HepG2 (cell line): ENCODE measurements at regions not wholly inside any gene's neighbourhood (a gene's known extent, or its start where the extent isn't known, plus 50 kb on each side); places are given as distances from the start of the nearest gene placed in this dataset.

ENCODE experiments used
- KLF9 ChIP-seq: IDR thresholded peaks from 2 replicates; pipeline ENCODE4 v1.6.1; 2016; ENCODE audit warnings: low read depth
- NFIC ChIP-seq: IDR thresholded peaks from 2 replicates; pipeline ENCODE4 v1.6.1; 2012; ENCODE audit warnings: mild to moderate bottlenecking, low read length, inconsistent platforms
- NFYC ChIP-seq: IDR thresholded peaks from 2 replicates; pipeline ENCODE4 v1.6.1; 2016; ENCODE audit warnings: missing genetic modification reagents, missing compliant biosample characterization
- NR3C1 ChIP-seq: sonication (generic); formaldehyde crosslinking; IDR thresholded peaks from 2 replicates; pipeline ENCODE4 v1.4.0; 2020; ENCODE audit warnings: missing genetic modification reagents
- SMAD3 ChIP-seq: sonication (generic); formaldehyde crosslinking; IDR thresholded peaks from 2 replicates; pipeline ENCODE4 v1.4.0; 2020; ENCODE audit warnings: missing genetic modification reagents
- SYNCRIP ChIP-seq: fragments of 200-400 bp; formaldehyde crosslinking; IDR thresholded peaks from 2 replicates; pipeline ENCODE4 v1.6.1; 2018; ENCODE audit warnings: mild to moderate bottlenecking, low read depth, low read length; ENCODE audit not compliant: insufficient read depth
- ZC3H13 ChIP-seq: sonication (generic); formaldehyde crosslinking; IDR thresholded peaks from 2 replicates; pipeline ENCODE4 v1.8.1; 2023; ENCODE audit warnings: mild to moderate bottlenecking, missing genetic modification reagents, moderate library complexity
- ZFY ChIP-seq: sonication (generic); formaldehyde crosslinking; IDR thresholded peaks from 2 replicates; pipeline ENCODE4 v1.4.0; 2020; ENCODE audit warnings: missing genetic modification reagents
- ZNF558 ChIP-seq: sonication (generic); formaldehyde crosslinking; IDR thresholded peaks from 2 replicates; pipeline ENCODE4 v1.9.0; 2022; ENCODE audit warnings: mild to moderate bottlenecking, missing genetic modification reagents, borderline replicate concordance
- ZNF782 ChIP-seq: sonication (generic); formaldehyde crosslinking; IDR thresholded peaks from 2 replicates; pipeline ENCODE4 v1.4.0; 2020; ENCODE audit warnings: missing genetic modification reagents, mild to moderate bottlenecking, borderline replicate concordance
- ZSCAN31 ChIP-seq: sonication (generic); formaldehyde crosslinking; IDR thresholded peaks from 2 replicates; pipeline ENCODE4 v1.5.0; 2020; ENCODE audit warnings: low read depth, mild to moderate bottlenecking, missing genetic modification reagents
- TF ChIP-seq, protein P1 (sequence below): IDR thresholded peaks from 2 replicates; pipeline ENCODE4 v1.6.1; 2016; ENCODE audit warnings: mild to moderate bottlenecking, missing biosample characterization, missing genetic modification reagents
- TF ChIP-seq, protein P2 (sequence below): sonication (generic); formaldehyde crosslinking; IDR thresholded peaks from 2 replicates; pipeline ENCODE4 v1.8.0; 2022; ENCODE audit warnings: mild to moderate bottlenecking, missing genetic modification reagents, moderate library complexity
- TF ChIP-seq, protein P3 (sequence below): sonication (generic); formaldehyde crosslinking; IDR thresholded peaks from one replicate; pipeline ENCODE4 v1.5.1; 2020; ENCODE audit warnings: mild to moderate bottlenecking, missing genetic modification reagents; ENCODE audit errors: not compliant biosample characterization
- TF ChIP-seq, protein P4 (sequence below): sonication (generic); formaldehyde crosslinking; IDR thresholded peaks from 2 replicates; pipeline ENCODE4 v1.4.0; 2020; ENCODE audit warnings: missing genetic modification reagents
- TF ChIP-seq, protein P5 (sequence below): sonication (generic); formaldehyde crosslinking; IDR thresholded peaks from 2 replicates; pipeline ENCODE4 v1.4.0; 2020; ENCODE audit warnings: mild to moderate bottlenecking, missing genetic modification reagents

DNA sequence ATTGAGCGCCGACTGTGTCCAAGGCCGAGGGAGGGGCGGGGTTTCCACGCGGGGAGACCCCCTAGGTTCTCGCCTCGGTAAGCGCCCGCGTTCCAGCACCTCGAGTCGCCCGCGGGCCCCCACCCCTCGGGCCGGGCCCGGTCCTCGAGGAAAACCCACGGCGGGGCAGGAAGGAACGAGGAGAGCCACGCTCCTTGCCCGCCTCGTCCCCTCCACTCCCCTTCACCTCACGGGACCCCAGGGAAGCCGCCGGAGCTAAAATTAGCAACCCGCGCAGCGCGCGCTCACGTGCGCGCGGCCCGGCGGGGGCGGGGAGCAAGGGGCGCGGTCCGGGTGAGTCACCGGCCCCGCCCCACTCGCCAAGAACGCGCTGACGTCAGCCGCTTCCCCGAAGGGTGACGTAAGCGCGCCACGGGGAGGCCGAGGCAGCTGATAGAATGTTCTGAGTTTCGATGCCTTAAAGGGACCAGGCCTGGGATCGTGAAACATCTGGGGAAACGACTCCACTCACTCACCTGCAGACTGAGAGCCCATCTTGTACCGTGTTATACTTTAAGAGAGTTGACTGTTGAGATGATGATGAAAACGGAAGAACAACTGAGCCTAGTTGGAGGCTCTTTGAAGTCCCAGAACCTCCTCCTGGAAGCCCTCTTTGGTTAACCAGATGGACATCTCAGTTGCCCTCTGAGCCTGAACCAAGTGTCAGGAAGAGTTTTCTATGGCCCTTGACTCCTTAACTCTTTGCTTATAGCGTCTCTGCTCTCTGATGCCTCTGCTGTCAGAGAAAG lies 49.7 kb upstream of the ATF3 start (continued):
- no peak for TF ChIP-seq ZC3H13 (CRISPR knock-in tag)
- TF ChIP-seq, protein P1, sequence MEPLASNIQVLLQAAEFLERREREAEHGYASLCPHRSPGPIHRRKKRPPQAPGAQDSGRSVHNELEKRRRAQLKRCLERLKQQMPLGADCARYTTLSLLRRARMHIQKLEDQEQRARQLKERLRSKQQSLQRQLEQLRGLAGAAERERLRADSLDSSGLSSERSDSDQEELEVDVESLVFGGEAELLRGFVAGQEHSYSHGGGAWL (CRISPR knock-in tag): 0 out of 2 replicates have a peak, but pooled peaks have one; percentile 35
- TF ChIP-seq, protein P2, sequence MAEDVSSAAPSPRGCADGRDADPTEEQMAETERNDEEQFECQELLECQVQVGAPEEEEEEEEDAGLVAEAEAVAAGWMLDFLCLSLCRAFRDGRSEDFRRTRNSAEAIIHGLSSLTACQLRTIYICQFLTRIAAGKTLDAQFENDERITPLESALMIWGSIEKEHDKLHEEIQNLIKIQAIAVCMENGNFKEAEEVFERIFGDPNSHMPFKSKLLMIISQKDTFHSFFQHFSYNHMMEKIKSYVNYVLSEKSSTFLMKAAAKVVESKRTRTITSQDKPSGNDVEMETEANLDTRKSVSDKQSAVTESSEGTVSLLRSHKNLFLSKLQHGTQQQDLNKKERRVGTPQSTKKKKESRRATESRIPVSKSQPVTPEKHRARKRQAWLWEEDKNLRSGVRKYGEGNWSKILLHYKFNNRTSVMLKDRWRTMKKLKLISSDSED (CRISPR knock-in tag): no peak
- peak; percentile 49 for TF ChIP-seq ZFY (CRISPR knock-in tag)
- TF ChIP-seq KLF9: no peak
- TF ChIP-seq, protein P3, sequence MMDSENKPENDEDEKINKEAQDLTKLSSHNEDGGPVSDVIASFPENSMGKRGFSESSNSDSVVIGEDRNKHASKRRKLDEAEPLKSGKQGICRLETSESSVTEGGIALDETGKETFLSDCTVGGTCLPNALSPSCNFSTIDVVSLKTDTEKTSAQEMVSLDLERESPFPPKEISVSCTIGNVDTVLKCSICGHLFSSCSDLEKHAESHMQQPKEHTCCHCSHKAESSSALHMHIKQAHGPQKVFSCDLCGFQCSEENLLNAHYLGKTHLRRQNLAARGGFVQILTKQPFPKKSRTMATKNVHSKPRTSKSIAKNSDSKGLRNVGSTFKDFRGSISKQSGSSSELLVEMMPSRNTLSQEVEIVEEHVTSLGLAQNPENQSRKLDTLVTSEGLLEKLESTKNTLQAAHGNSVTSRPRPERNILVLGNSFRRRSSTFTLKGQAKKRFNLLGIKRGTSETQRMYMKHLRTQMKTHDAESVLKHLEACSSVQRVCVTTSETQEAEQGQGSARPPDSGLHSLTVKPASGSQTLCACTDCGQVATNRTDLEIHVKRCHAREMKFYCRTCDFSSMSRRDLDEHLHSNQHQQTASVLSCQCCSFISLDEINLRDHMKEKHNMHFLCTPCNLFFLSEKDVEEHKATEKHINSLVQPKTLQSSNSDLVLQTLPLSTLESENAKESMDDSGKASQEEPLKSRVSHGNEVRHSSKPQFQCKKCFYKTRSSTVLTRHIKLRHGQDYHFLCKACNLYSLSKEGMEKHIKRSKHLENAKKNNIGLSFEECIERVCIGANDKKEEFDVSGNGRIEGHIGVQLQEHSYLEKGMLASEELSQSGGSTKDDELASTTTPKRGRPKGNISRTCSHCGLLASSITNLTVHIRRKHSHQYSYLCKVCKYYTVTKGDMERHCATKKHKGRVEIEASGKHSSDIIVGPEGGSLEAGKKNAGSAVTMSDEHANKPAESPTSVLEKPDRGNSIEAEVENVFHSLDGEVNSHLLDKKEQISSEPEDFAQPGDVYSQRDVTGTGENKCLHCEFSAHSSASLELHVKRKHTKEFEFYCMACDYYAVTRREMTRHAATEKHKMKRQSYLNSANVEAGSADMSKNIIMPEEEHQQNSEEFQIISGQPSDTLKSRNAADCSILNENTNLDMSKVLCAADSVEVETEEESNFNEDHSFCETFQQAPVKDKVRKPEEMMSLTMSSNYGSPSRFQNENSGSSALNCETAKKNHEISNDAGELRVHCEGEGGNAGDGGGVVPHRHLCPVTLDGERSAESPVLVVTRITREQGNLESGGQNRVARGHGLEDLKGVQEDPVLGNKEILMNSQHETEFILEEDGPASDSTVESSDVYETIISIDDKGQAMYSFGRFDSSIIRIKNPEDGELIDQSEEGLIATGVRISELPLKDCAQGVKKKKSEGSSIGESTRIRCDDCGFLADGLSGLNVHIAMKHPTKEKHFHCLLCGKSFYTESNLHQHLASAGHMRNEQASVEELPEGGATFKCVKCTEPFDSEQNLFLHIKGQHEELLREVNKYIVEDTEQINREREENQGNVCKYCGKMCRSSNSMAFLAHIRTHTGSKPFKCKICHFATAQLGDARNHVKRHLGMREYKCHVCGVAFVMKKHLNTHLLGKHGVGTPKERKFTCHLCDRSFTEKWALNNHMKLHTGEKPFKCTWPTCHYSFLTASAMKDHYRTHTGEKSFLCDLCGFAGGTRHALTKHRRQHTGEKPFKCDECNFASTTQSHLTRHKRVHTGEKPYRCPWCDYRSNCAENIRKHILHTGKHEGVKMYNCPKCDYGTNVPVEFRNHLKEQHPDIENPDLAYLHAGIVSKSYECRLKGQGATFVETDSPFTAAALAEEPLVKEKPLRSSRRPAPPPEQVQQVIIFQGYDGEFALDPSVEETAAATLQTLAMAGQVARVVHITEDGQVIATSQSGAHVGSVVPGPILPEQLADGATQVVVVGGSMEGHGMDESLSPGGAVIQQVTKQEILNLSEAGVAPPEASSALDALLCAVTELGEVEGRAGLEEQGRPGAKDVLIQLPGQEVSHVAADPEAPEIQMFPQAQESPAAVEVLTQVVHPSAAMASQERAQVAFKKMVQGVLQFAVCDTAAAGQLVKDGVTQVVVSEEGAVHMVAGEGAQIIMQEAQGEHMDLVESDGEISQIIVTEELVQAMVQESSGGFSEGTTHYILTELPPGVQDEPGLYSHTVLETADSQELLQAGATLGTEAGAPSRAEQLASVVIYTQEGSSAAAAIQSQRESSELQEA (CRISPR knock-in tag): no peak
- no peak for TF ChIP-seq ZNF558
- TF ChIP-seq ZSCAN31: no peak
- TF ChIP-seq SMAD3 (CRISPR knock-in tag): no peak; the same call in 1 of the 2 replicates
- TF ChIP-seq NFIC: no peak
- TF ChIP-seq NFYC (CRISPR knock-in tag): no peak
- no peak for TF ChIP-seq ZNF782 (CRISPR knock-in tag)
- TF ChIP-seq, protein P4, sequence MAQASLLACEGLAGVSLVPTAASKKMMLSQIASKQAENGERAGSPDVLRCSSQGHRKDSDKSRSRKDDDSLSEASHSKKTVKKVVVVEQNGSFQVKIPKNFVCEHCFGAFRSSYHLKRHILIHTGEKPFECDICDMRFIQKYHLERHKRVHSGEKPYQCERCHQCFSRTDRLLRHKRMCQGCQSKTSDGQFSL (CRISPR knock-in tag): no peak
- TF ChIP-seq, protein P5, sequence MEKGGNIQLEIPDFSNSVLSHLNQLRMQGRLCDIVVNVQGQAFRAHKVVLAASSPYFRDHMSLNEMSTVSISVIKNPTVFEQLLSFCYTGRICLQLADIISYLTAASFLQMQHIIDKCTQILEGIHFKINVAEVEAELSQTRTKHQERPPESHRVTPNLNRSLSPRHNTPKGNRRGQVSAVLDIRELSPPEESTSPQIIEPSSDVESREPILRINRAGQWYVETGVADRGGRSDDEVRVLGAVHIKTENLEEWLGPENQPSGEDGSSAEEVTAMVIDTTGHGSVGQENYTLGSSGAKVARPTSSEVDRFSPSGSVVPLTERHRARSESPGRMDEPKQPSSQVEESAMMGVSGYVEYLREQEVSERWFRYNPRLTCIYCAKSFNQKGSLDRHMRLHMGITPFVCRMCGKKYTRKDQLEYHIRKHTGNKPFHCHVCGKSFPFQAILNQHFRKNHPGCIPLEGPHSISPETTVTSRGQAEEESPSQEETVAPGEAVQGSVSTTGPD: no peak
- no peak for TF ChIP-seq SYNCRIP
- no peak for TF ChIP-seq NR3C1 (CRISPR knock-in tag)
